Stimulated activated naive B cell treated with anti-CD40 and anti-IgM and Interleukin-4, amounts not matched to agents 10 μg/mL and 1 μg/mL and 100 μg/mL, for 72 hours (primary cell): ENCODE measurements at regions not wholly inside any gene's neighbourhood (a gene's known extent, or its start where the extent isn't known, plus 50 kb on each side); places are given as distances from the start of the nearest gene placed in this dataset.

Experiments used
- ATAC-seq, 2 donors: fragments of 150-1000 bp; cut with Tn5 transposase; replicated peaks; 2 replicates each; pipeline ENCODE4 v1.10.0; 2021; ENCODE audit warnings: moderate library complexity in 1 of 2
- DNase-seq: peaks from one replicate; pipeline ENCODE4 v3.0.0; 2021
- H3K27ac Mint-ChIP-seq: one replicate; pipeline ENCODE4 v1.8.0; 2022; ENCODE audit warnings: mild to moderate bottlenecking, mixed read lengths
- H3K27me3 Mint-ChIP-seq, 2 donors: one replicate each; pipeline ENCODE4 v1.8.0; 2022; ENCODE audit warnings: mixed read lengths in 2 of 2
- H3K36me3 Mint-ChIP-seq, 2 donors: one replicate each; pipeline ENCODE4 v1.8.0; 2022; ENCODE audit warnings: mixed read lengths in 2 of 2, mild to moderate bottlenecking in 1 of 2
- H3K4me1 Mint-ChIP-seq, 2 donors: one replicate each; pipeline ENCODE4 v1.8.0; 2022; ENCODE audit warnings: mixed read lengths in 2 of 2, mild to moderate bottlenecking in 1 of 2
- H3K4me3 Mint-ChIP-seq, 2 donors: one replicate each; pipeline ENCODE4 v1.8.0; 2022; ENCODE audit warnings: mild to moderate bottlenecking in 2 of 2, mixed read lengths in 2 of 2, moderate library complexity in 1 of 2
- H3K9me3 Mint-ChIP-seq, 2 donors: one replicate each; pipeline ENCODE4 v1.8.0; 2022; ENCODE audit warnings: mixed read lengths in 2 of 2, mild to moderate bottlenecking in 1 of 2

DNA sequence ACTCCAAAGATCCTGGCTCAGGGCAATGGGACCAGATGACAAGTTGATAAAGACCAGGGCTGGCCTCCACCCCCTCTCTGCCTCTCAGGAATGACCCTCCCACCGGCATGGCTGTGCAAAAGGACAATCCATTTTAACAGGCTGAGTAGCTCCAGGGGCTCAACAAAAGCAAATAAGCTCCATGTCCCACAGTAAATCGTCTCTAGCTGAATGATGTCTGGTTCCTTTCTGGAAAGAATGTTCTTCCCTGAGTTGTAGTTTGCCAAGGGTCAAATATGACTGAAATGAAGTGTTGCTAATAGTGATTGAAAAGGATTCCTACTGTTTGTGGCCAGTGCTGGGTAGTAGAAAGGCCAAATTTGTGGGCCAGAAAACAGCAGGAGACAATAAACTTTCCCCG lies 434.4 kb upstream of the ETAA1 start:
- Mint-ChIP-seq H3K27ac (no peak overlapping the region), H3K36me3 (no peaks in the 10 kb centered on the region), H3K27me3 (no peaks in the 10 kb centered on the region), H3K4me1 (no peaks in the 10 kb centered on the region), H3K4me3 (no peak overlapping the region), H3K9me3 (no peaks in the 10 kb centered on the region)
- ATAC-seq (no peak), DNase-seq (no peak)

DNA sequence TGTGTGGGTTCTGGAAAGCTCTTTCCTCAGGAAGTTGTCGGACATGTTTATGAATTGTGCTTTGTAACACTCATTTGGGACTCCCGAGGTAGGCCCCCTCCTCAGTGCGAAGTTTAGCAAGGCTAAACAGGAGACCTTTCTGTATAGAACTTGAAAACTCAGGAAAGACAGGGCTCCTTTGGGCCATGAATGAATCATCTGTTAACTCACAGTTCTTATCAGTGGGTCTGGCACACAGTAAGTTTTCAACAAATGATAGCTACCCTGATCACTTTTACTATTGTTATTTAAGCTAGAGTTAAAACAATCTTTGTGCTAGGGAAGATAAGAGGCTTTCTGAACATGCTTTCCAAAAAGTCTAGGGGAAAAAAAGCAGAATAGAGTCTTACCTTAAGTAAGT lies 430.5 kb upstream of the ETAA1 start:
- ATAC-seq (no peak), DNase-seq (no peak)
- no peaks in the 10 kb centered on the region for H3K9me3 Mint-ChIP-seq
- H3K4me3 Mint-ChIP-seq: no peak overlapping the region
- H3K4me1 Mint-ChIP-seq: no peaks in the 10 kb centered on the region
- no peak overlapping the region for H3K27ac Mint-ChIP-seq
- H3K27me3 Mint-ChIP-seq: no peaks in the 10 kb centered on the region
- no peaks in the 10 kb centered on the region for H3K36me3 Mint-ChIP-seq

DNA sequence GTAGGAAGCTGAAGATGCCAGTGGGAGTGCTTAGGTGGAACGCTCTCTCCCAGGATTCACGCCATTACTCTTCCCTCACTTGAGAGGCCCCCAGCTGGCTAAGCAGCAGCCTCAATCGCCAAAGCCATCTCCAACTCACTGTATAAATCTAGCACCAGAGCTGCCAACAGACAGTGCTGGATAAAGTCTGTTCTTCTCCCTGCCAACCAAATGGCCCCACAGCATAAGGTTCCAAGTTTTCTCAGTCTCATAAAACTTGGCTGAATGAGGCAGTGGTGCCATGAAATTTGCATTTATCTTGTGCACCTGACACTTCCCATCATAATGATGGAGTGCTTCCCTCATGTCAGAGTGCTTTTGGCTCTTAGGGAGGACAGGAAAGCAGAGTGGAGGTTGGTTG lies 428.2 kb upstream of the ETAA1 start:
- peaks cover 0 to 1% of the 10 kb centered on the region in 2 donors for H3K9me3 Mint-ChIP-seq

DNA sequence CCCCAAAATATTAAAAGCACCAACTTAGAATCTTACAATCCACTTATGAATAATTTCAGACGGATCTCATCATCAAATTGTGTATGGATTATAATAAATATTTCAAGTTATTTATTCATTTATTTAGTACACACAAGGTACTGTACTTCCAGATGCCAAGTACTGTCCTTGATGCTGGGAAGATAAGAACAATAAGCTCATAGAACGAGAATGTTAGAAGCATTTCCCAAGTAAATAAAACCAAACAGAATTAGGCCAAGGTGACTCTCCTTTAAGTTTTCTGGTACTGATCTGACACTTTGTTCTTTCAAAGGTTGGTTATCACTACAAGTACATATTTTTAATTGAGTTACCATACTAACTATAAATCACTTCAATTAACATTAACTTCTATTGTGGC lies 416.1 kb upstream of the ETAA1 start:
- Mint-ChIP-seq H3K27ac (no peak overlapping the region), H3K27me3 (no peaks in the 10 kb centered on the region), H3K36me3 (no peaks in the 10 kb centered on the region), H3K9me3 (no peaks in the 10 kb centered on the region), H3K4me3 (no peak overlapping the region), H3K4me1 (no peaks in the 10 kb centered on the region)
- ATAC-seq (no peak), DNase-seq (no peak)

More for the DNA sequence above, 428.2 kb upstream of the ETAA1 start:
- H3K27me3 Mint-ChIP-seq: no peaks in the 10 kb centered on the region
- ATAC-seq: no peak
- H3K4me1 Mint-ChIP-seq: no peaks in the 10 kb centered on the region
- DNase-seq: no peak
- H3K36me3 Mint-ChIP-seq: no peaks in the 10 kb centered on the region
- H3K4me3 Mint-ChIP-seq: no peak overlapping the region
- no peak overlapping the region for H3K27ac Mint-ChIP-seq

DNA sequence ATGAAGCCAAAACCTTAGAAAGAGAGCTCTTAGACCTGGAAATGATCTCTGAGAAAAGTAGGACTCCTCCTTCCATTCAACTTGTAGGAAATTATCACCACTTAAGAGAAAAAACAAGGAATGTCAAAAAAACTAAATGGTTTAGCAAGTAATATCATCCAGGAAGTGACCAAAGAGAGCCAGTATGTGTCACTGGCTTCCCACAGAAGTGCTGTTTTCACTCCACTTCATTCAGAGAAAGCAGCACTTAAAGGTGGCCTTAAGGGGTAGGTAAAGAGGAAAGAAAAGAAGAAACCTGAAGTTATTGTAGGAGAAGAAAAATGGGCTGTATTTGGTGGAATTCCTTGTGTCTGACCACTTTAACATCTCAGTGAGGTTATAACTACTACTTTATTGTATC lies 414.4 kb upstream of the ETAA1 start:
- no peaks in the 10 kb centered on the region for H3K27me3 Mint-ChIP-seq
- H3K27ac Mint-ChIP-seq: no peak overlapping the region
- no peaks in the 10 kb centered on the region for H3K4me1 Mint-ChIP-seq
- H3K9me3 Mint-ChIP-seq: peaks cover 0 to 1% of the 10 kb centered on the region in 2 donors
- DNase-seq (no peak), ATAC-seq (no peak)
- no peaks in the 10 kb centered on the region for H3K36me3 Mint-ChIP-seq
- no peak overlapping the region for H3K4me3 Mint-ChIP-seq

DNA sequence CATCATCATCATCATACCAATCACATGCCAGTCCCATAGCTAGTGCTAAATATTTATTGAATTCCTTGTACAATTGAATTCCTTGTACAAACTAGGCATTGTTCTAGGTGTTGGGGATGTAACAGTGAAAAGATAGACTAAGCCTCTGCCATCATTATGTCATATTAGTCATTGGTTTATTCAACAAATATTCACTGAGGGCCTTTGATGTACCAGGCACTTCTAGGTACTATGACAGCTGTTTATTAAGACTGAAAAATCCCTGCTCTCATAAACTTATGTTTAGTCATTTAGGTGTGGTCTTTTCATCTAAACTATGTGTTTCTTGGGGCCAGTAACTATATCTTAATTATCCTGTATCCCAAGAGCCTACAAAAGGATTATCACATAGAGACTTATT lies 412.3 kb upstream of the ETAA1 start:
- Mint-ChIP-seq H3K27ac (no peak overlapping the region), H3K27me3 (no peaks in the 10 kb centered on the region), H3K9me3 (peaks cover 0 to 1% of the 10 kb centered on the region in 2 donors), H3K36me3 (no peaks in the 10 kb centered on the region), H3K4me3 (no peak overlapping the region), H3K4me1 (no peaks in the 10 kb centered on the region)
- DNase-seq (no peak), ATAC-seq (no peak)

DNA sequence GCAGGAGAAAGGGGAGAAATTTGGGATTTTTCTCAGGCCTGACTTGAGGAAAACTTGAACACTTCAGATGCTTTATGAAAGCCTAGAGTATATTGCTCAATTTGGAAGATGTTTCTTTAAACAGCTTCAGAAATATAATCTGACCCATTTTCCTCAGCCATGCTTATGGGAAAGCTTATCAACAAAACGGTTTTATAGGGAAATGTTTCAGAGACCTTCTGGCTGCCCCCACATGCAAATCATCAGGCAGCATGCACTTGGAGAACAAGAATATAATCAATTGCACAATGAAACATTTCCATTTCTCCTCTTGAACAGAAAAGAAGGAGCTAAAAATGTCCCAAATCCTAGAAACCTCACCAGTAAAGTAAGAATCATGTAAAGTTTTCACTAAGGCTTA lies 411.2 kb upstream of the ETAA1 start:
- H3K27me3 Mint-ChIP-seq: no peaks in the 10 kb centered on the region
- ATAC-seq: no peak
- no peak overlapping the region for H3K4me3 Mint-ChIP-seq
- DNase-seq: no peak
- no peaks in the 10 kb centered on the region for H3K4me1 Mint-ChIP-seq
- no peak overlapping the region for H3K27ac Mint-ChIP-seq
- H3K9me3 Mint-ChIP-seq: peaks cover 0 to 1% of the 10 kb centered on the region in 2 donors
- H3K36me3 Mint-ChIP-seq: no peaks in the 10 kb centered on the region

DNA sequence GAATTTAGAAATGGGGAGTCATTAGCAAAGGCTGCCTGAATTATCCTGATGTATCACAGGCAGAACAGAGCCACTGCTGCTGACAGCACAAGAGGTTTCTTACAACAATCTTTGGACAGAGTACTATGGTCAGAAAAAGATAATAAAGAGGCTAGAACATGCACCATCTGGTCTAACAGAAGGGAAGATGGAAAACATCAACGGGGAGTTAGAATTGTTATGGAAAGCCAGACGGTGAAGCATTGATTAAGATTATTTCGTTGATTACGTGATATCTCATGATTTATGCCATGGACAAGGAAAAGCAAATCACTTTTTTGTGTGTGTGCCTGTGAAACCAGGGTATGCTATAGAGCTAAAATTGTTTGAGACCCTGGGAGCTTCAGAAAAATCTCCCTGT lies 409.4 kb upstream of the ETAA1 start:
- Mint-ChIP-seq H3K4me3 (no peak overlapping the region), H3K9me3 (peaks cover 0 to 1% of the 10 kb centered on the region in 2 donors), H3K27me3 (no peaks in the 10 kb centered on the region), H3K4me1 (no peaks in the 10 kb centered on the region), H3K36me3 (no peaks in the 10 kb centered on the region), H3K27ac (no peak overlapping the region)
- ATAC-seq (no peak), DNase-seq (no peak)

DNA sequence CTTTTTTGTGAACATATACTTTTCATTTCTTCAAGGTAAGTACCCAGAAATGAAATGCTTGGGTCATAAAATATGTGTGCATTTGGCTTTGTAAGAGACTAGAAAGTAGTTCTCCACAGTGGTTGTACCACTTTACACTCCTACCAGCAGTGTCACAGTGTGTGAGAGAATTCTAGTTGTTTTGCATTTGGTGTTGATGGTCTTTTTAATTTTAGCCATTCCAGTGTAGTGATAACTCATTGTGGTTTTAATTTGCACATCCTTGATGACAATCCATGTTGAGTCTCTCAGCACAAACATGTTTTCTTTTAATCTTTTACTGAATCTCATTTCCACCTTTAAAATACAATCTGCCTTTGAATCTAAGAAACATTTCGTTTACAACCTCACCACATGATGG lies 402.5 kb upstream of the ETAA1 start:
- Mint-ChIP-seq H3K4me1 (no peaks in the 10 kb centered on the region), H3K36me3 (no peaks in the 10 kb centered on the region), H3K27ac (no peak overlapping the region), H3K9me3 (no peaks in the 10 kb centered on the region), H3K27me3 (no peaks in the 10 kb centered on the region), H3K4me3 (no peak overlapping the region)
- DNase-seq (no peak), ATAC-seq (no peak)

DNA sequence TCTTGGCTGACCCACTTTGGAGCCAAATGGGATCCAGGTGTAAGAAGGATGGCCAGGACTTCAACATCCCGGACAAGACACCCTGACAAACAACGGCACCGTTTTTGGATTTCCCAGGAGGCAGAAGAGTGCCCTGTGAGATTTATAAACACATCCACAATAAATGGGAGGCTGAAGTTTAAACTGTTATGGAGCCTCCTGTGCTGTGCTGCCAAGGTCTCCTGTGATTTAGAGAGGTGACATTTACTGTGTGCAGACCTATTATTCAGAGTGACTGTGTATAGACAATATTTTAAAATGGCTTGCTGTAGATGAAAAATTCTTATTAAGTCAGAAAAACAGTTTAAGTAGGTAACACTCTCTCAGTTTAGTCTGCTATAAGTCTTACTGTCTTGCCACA lies 401.5 kb upstream of the ETAA1 start:
- DNase-seq (no peak), ATAC-seq (no peak)
- H3K4me3 Mint-ChIP-seq: no peak overlapping the region
- no peaks in the 10 kb centered on the region for H3K9me3 Mint-ChIP-seq
- no peaks in the 10 kb centered on the region for H3K4me1 Mint-ChIP-seq
- no peaks in the 10 kb centered on the region for H3K36me3 Mint-ChIP-seq
- no peaks in the 10 kb centered on the region for H3K27me3 Mint-ChIP-seq
- no peak overlapping the region for H3K27ac Mint-ChIP-seq

DNA sequence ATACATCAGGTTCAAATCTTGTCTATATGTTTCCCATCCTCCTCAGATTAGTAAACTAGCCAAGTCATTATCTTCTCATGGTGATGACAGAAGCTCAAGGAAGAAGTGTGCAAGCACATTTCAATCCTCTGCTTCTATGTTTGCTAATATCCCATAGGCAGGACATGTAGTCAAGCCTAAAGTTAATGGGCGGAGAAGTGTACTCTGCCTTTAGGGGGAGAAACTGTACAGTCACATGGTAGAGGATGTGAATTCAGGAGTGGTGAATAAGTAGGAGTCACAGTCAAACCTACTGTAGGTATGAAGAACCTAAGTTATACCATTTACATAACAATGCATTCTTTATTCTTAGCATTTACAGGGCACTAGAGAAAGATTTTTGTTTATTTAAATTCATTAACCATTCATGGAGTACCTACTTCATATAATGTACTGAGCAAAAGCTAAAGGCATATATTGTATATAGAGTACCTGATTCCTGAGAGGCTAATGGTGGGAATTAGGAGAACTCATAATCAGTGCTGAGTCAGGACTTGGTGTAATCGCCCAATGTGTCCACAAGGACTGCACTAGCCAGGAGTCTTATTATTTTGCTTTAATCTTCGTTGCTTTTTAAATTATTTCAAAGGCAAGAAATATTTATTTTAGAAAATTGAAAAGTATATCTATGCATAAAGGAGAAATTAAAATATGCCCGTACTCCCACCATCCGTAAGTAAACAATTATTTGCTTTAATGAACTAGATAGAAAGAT lies 394.3 kb upstream of the ETAA1 start:
- Mint-ChIP-seq H3K27me3 (no peaks in the 10 kb centered on the region), H3K36me3 (no peaks in the 10 kb centered on the region), H3K9me3 (no peaks in the 10 kb centered on the region), H3K4me1 (no peaks in the 10 kb centered on the region), H3K4me3 (no peak overlapping the region), H3K27ac (no peak overlapping the region)
- ATAC-seq (no peak), DNase-seq (no peak)

DNA sequence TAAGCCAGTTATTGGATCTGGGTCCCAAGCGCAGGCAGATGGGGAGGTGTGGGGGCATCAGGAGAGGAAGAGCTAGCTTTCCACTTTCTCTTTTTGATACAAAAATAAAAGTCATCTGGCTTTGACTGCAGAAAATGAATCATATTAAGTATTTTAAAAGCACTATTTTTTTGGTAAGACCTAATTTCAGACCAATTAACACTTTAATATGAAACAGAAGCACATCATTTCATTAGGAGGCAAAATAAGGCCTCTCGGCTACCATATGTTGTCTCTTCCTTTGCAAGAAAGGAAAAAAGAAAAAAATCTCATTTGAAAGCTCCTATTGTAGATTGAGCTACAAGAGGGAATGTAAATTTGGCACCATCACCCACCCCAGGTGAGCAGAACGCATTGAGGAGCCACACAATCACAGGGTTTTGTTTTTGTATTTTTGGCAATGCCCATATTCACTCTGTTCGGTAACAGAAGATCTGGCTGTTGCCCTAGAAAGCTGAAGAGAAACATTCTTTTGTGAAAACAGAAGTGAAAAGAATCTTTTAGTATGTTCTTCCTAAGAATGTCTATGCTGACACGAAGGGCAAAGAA lies 390.7 kb upstream of the ETAA1 start:
- ATAC-seq (no peak), DNase-seq (no peak)
- no peaks in the 10 kb centered on the region for H3K4me1 Mint-ChIP-seq
- H3K4me3 Mint-ChIP-seq: no peak overlapping the region
- H3K27ac Mint-ChIP-seq: no peak overlapping the region
- no peaks in the 10 kb centered on the region for H3K9me3 Mint-ChIP-seq
- no peaks in the 10 kb centered on the region for H3K36me3 Mint-ChIP-seq
- no peaks in the 10 kb centered on the region for H3K27me3 Mint-ChIP-seq

DNA sequence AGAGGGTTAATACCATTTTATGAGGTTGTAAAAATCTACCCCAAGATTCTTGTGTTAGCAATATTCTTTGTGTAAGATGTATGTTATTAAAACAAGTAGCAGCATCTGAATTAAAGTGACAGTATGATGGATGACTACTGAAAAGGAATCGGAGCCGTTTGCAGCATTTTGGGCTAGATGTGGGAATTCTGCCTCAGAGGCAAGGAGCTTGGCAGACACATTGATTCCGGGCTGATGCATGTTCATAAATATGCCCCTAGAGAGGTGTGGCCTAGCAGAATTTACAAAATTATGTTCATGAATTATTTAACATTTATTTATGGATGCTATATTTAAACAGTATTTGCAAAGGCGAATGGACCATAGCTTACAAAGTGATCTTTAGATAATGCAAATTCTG lies 389.0 kb upstream of the ETAA1 start:
- no peaks in the 10 kb centered on the region for H3K9me3 Mint-ChIP-seq
- no peaks in the 10 kb centered on the region for H3K4me1 Mint-ChIP-seq
- H3K27ac Mint-ChIP-seq: no peak overlapping the region
- H3K4me3 Mint-ChIP-seq: no peak overlapping the region
- no peak for DNase-seq
- no peak for ATAC-seq
- no peaks in the 10 kb centered on the region for H3K36me3 Mint-ChIP-seq
- no peaks in the 10 kb centered on the region for H3K27me3 Mint-ChIP-seq

DNA sequence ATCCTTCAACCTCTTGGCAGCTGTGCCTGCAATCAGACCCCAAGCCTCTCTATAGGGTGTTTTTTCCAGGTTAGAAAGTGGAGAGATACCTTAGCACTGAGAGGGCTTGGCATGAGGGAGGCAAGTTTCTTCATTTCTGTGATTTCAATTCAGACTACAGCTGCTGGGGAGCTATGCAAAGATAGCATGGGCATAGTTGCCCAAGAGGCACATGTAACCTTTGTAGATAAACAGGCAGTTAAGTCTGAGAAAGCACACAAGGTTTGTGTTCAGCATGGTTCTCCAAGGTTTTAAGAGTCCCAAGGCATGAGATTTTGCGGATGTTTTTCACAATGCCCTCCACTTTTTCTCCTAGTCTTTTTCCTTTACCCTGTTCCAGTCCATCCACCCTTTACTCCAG lies 385.0 kb upstream of the ETAA1 start:
- no peaks in the 10 kb centered on the region for H3K36me3 Mint-ChIP-seq

DNA sequence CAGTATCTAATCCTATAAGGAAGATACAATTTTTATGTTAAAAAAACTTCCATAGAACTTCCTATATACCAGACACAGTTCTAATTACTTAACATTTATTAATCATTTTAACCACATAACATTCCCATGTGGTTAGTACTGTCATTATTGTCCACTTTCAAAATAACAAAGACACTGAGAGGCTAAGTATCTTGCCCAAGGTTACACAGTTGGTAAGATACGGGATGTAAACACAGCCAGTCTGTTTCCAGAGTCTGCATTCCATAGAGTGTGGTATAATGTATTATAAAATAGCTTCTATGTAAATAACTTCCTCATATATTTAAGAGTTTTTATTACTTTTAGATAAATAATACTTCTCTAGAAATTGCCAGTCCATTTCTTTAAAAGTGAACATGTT lies 383.3 kb upstream of the ETAA1 start:
- no peak for DNase-seq

More for the DNA sequence above, 385.0 kb upstream of the ETAA1 start:
- Mint-ChIP-seq H3K27me3 (no peaks in the 10 kb centered on the region), H3K4me3 (no peak overlapping the region), H3K27ac (no peak overlapping the region), H3K9me3 (no peaks in the 10 kb centered on the region), H3K4me1 (no peaks in the 10 kb centered on the region)
- no peak for DNase-seq
- ATAC-seq: no peak

More for the DNA sequence above, 383.3 kb upstream of the ETAA1 start:
- Mint-ChIP-seq H3K27me3 (no peaks in the 10 kb centered on the region), H3K9me3 (no peaks in the 10 kb centered on the region), H3K4me1 (no peaks in the 10 kb centered on the region), H3K27ac (no peak overlapping the region), H3K36me3 (no peaks in the 10 kb centered on the region), H3K4me3 (no peak overlapping the region)
- no peak for ATAC-seq
